Breast epithelium (tissue), 3 donors: ENCODE measurements at regions not wholly inside any gene's neighbourhood (a gene's known extent, or its start where the extent isn't known, plus 50 kb on each side); places are given as distances from the start of the nearest gene placed in this dataset.
"Not testable (repeated sequence)": the region's sequence is repeated elsewhere in the genome, so short reads cannot be mapped to it uniquely, and the experiment has no call there.

Source experiments
- CTCF ChIP-seq, 3 donors: fragments of 450-650 bp; IDR thresholded peaks; one replicate each; pipeline ENCODE4 v1.5.1; 2016 to 2017; ENCODE audit warnings: antibody characterized with exemption in 3 of 3, mild to moderate bottlenecking in 3 of 3, moderate library complexity in 3 of 3
- POLR2A ChIP-seq: fragments of 450-650 bp; IDR thresholded peaks from one replicate; pipeline ENCODE4 v1.6.1; 2016; ENCODE audit warnings: antibody characterized with exemption, mild to moderate bottlenecking, moderate library complexity
- POLR2AphosphoS5 ChIP-seq, 3 donors: sonication (generic); formaldehyde crosslinking; IDR thresholded peaks; one replicate each; pipeline ENCODE4 v1.6.1; 2017; ENCODE audit warnings: antibody characterized with exemption in 3 of 3

- TF ChIP-seq CTCF (IDR thresholded peaks at IDR 0.05); POLR2A; POLR2AphosphoS5 (IDR thresholded peaks at IDR 0.05): not testable (repeated sequence)
These were observed 59.6 kb downstream of the TANC2 start for GRCh38 chr17:63025637-63026036.
